ENCODE measurements at regions not wholly inside any gene's neighbourhood (a gene's known extent, or its start where the extent isn't known, plus 50 kb on each side); places are given as distances from the start of the nearest gene placed in this dataset.
"Not testable (repeated sequence)": the region's sequence is repeated elsewhere in the genome, so short reads cannot be mapped to it uniquely, and the experiment has no call there.

GRCh38 chr2:154963511-154963910 lies 265.0 kb downstream of the KCNJ3 start:
- Histone ChIP-seq H3K4me1 (no peaks in the 10 kb centered on the region), H3K4me2 (no peak overlapping the region), H3K27ac (no peak overlapping the region), H3K27me3 (no peaks in the 10 kb centered on the region), H3K36me3 (no peaks in the 10 kb centered on the region), H3K9me3 (no peaks in the 10 kb centered on the region), H3K9ac (no peak overlapping the region), H4K20me1 (no peaks in the 10 kb centered on the region), H3K4me3 (no peak overlapping the region)
- no peak for TF ChIP-seq Cebpa-rat (IDR thresholded peaks at IDR 0.05)

GRCh38 chr2:154961676-154962075 lies 263.2 kb downstream of the KCNJ3 start:
- no peaks in the 10 kb centered on the region for H3K27me3 ChIP-seq
- no peaks in the 10 kb centered on the region for H3K9me3 ChIP-seq
- no peaks in the 10 kb centered on the region for H3K4me1 ChIP-seq
- no peak overlapping the region for H3K4me2 ChIP-seq
- no peaks in the 10 kb centered on the region for H3K36me3 ChIP-seq
- no peak overlapping the region for H3K9ac ChIP-seq
- H4K20me1 ChIP-seq: no peaks in the 10 kb centered on the region
- no peak for TF ChIP-seq Cebpa-rat (IDR thresholded peaks at IDR 0.05)
- no peak overlapping the region for H3K4me3 ChIP-seq
- no peak overlapping the region for H3K27ac ChIP-seq

- no peak for TF ChIP-seq Cebpa-rat (IDR thresholded peaks at IDR 0.05)
- Histone ChIP-seq H3K4me3 (no peak overlapping the region), H3K4me1 (no peaks in the 10 kb centered on the region), H3K9ac (no peak overlapping the region), H3K36me3 (no peaks in the 10 kb centered on the region), H3K27me3 (no peaks in the 10 kb centered on the region), H3K9me3 (no peaks in the 10 kb centered on the region), H3K27ac (no peak overlapping the region), H4K20me1 (no peaks in the 10 kb centered on the region), H3K4me2 (no peak overlapping the region)
These were observed 262.5 kb downstream of the KCNJ3 start for GRCh38 chr2:154960802-154961583.

GRCh38 chr2:154952346-154952980 lies 254.0 kb downstream of the KCNJ3 start:
- H3K27ac ChIP-seq: no peak overlapping the region
- no peak for TF ChIP-seq Cebpa-rat (IDR thresholded peaks at IDR 0.05)

GRCh38 chr2:154947416-154947815 lies 248.9 kb downstream of the KCNJ3 start:
- H3K4me2 ChIP-seq, H3K9me3 ChIP-seq, H3K9ac ChIP-seq, H3K4me1 ChIP-seq, H3K27ac ChIP-seq, H4K20me1 ChIP-seq, H3K27me3 ChIP-seq, H3K4me3 ChIP-seq, H3K36me3 ChIP-seq: not testable (repeated sequence)

More at GRCh38 chr2:154952346-154952980, 254.0 kb downstream of the KCNJ3 start:
- H3K9me3 ChIP-seq: no peaks in the 10 kb centered on the region
- H3K9ac ChIP-seq: no peak overlapping the region
- no peak overlapping the region for H3K4me2 ChIP-seq
- no peaks in the 10 kb centered on the region for H4K20me1 ChIP-seq
- no peaks in the 10 kb centered on the region for H3K4me1 ChIP-seq
- no peaks in the 10 kb centered on the region for H3K36me3 ChIP-seq
- H3K4me3 ChIP-seq: no peak overlapping the region
- H3K27me3 ChIP-seq: no peaks in the 10 kb centered on the region

- H3K4me3 ChIP-seq: no peak overlapping the region
- H3K27ac ChIP-seq: no peak overlapping the region
- no peaks in the 10 kb centered on the region for H4K20me1 ChIP-seq
- TF ChIP-seq Cebpa-rat (IDR thresholded peaks at IDR 0.05): no peak
- H3K36me3 ChIP-seq: no peaks in the 10 kb centered on the region
- H3K4me1 ChIP-seq: no peaks in the 10 kb centered on the region
- no peaks in the 10 kb centered on the region for H3K27me3 ChIP-seq
- H3K4me2 ChIP-seq: no peak overlapping the region
- H3K9ac ChIP-seq: no peak overlapping the region
- no peaks in the 10 kb centered on the region for H3K9me3 ChIP-seq
These were observed 247.5 kb downstream of the KCNJ3 start for GRCh38 chr2:154945984-154946383.

GRCh38 chr2:154941379-154941778 lies 242.9 kb downstream of the KCNJ3 start:
- Histone ChIP-seq H3K4me3 (no peak overlapping the region), H3K9ac (no peak overlapping the region), H3K27ac (no peak overlapping the region), H3K4me1 (no peaks in the 10 kb centered on the region), H4K20me1 (no peaks in the 10 kb centered on the region), H3K27me3 (no peaks in the 10 kb centered on the region), H3K9me3 (no peaks in the 10 kb centered on the region), H3K4me2 (no peak overlapping the region), H3K36me3 (no peaks in the 10 kb centered on the region)
- no peak for TF ChIP-seq Cebpa-rat (IDR thresholded peaks at IDR 0.05)

- Histone ChIP-seq H3K36me3 (no peaks in the 10 kb centered on the region), H3K9ac (no peak overlapping the region), H3K9me3 (peaks cover 12% of the 10 kb centered on the region), H3K4me1 (no peaks in the 10 kb centered on the region), H3K27me3 (no peaks in the 10 kb centered on the region), H3K4me2 (no peak overlapping the region), H3K27ac (no peak overlapping the region), H4K20me1 (no peaks in the 10 kb centered on the region), H3K4me3 (no peak overlapping the region)
- TF ChIP-seq Cebpa-rat (IDR thresholded peaks at IDR 0.05): no peak
These were observed 235.7 kb downstream of the KCNJ3 start for GRCh38 chr2:154934213-154934612.

- Histone ChIP-seq H3K4me2 (peak overlapping the region; percentile 43), H4K20me1 (no peaks in the 10 kb centered on the region), H3K4me1 (peaks cover 12% of the 10 kb centered on the region), H3K9ac (no peak overlapping the region), H3K36me3 (no peaks in the 10 kb centered on the region), H3K9me3 (no peaks in the 10 kb centered on the region), H3K27me3 (no peaks in the 10 kb centered on the region), H3K4me3 (no peak overlapping the region), H3K27ac (no peak overlapping the region)
- no peak for TF ChIP-seq Cebpa-rat (IDR thresholded peaks at IDR 0.05)
These were observed 226.0 kb downstream of the KCNJ3 start for GRCh38 chr2:154924531-154924930.

GRCh38 chr2:154914561-154914960 lies 216.1 kb downstream of the KCNJ3 start:
- Histone ChIP-seq H3K4me1 (no peaks in the 10 kb centered on the region), H3K4me2 (no peak overlapping the region), H3K4me3 (no peak overlapping the region), H4K20me1 (no peaks in the 10 kb centered on the region), H3K27me3 (no peaks in the 10 kb centered on the region), H3K9me3 (no peaks in the 10 kb centered on the region), H3K36me3 (no peaks in the 10 kb centered on the region), H3K27ac (no peak overlapping the region), H3K9ac (no peak overlapping the region)
- TF ChIP-seq Cebpa-rat (IDR thresholded peaks at IDR 0.05): no peak

Measured in BLaER1 (cell line).